GM18498 (cell line): ENCODE measurements at regions not wholly inside any gene's neighbourhood (a gene's known extent, or its start where the extent isn't known, plus 50 kb on each side); places are given as distances from the start of the nearest gene placed in this dataset.

Source experiments
- ATAC-seq: cut with Tn5 transposase; IDR thresholded peaks from one replicate; pipeline ENCODE4 v1.9.1; 2021; ENCODE audit warnings: mild to moderate bottlenecking, moderate library complexity; ENCODE audit not compliant: unreplicated experiment

GRCh38 chr6:166877906-166878305 is 78.4 kb downstream of the RNASET2 start:
- no peak for ATAC-seq

- no peak for ATAC-seq
Observed at GRCh38 chr6:166877349-166877748, 79.0 kb downstream of the RNASET2 start.

GRCh38 chr6:166872531-166873009 is 83.8 kb downstream of the RNASET2 start:
- ATAC-seq, result no peak

- ATAC-seq, result no peak
Observed at GRCh38 chr6:166870602-166871208, 85.6 kb downstream of the RNASET2 start.

GRCh38 chr6:166866839-166867637 is 89.3 kb downstream of the RNASET2 start:
- ATAC-seq, result no peak

- ATAC-seq, result no peak
Observed at GRCh38 chr6:166864333-166864732, 92.0 kb downstream of the RNASET2 start.

GRCh38 chr6:166862978-166863530 is 93.3 kb downstream of the RNASET2 start:
- ATAC-seq, result peak; percentile 48

GRCh38 chr6:166862287-166862977 is 93.9 kb downstream of the RNASET2 start:
- ATAC-seq, result peak; percentile 72

GRCh38 chr6:166861961-166862286 is 94.4 kb downstream of the RNASET2 start:
- no peak for ATAC-seq

GRCh38 chr6:166861304-166861703 is 95.0 kb downstream of the RNASET2 start:
- no peak for ATAC-seq

GRCh38 chr6:166860392-166860791 is 96.0 kb downstream of the RNASET2 start:
- ATAC-seq, result no peak

GRCh38 chr6:166855416-166855815 is 100.9 kb downstream of the RNASET2 start:
- no peak for ATAC-seq

GRCh38 chr6:166853371-166854325 is 102.7 kb downstream of the RNASET2 start:
- ATAC-seq, result no peak

- no peak for ATAC-seq
Observed at GRCh38 chr6:166852451-166852975, 103.8 kb downstream of the RNASET2 start.

- no peak for ATAC-seq
Observed at GRCh38 chr6:166851911-166852310, 104.4 kb downstream of the RNASET2 start.

- no peak for ATAC-seq
Observed at GRCh38 chr6:166851426-166851825, 104.9 kb downstream of the RNASET2 start.

- ATAC-seq, result no peak
Observed at GRCh38 chr6:166850677-166851076, 105.7 kb downstream of the RNASET2 start.

- ATAC-seq, result peak; percentile 80
Observed at GRCh38 chr6:166849749-166850183, 106.6 kb downstream of the RNASET2 start.

GRCh38 chr6:166848979-166849748 is 107.2 kb downstream of the RNASET2 start:
- ATAC-seq, result peak; percentile 3
